Occipital lobe (tissue), 1 donor: ENCODE measurements at regions not wholly inside any gene's neighbourhood (a gene's known extent, or its start where the extent isn't known, plus 50 kb on each side); places are given as distances from the start of the nearest gene placed in this dataset.

Experiments used
- DNase-seq: peaks from one replicate; lab custom pipeline; 2025; lab: John Stamatoyannopoulos, UW

DNA sequence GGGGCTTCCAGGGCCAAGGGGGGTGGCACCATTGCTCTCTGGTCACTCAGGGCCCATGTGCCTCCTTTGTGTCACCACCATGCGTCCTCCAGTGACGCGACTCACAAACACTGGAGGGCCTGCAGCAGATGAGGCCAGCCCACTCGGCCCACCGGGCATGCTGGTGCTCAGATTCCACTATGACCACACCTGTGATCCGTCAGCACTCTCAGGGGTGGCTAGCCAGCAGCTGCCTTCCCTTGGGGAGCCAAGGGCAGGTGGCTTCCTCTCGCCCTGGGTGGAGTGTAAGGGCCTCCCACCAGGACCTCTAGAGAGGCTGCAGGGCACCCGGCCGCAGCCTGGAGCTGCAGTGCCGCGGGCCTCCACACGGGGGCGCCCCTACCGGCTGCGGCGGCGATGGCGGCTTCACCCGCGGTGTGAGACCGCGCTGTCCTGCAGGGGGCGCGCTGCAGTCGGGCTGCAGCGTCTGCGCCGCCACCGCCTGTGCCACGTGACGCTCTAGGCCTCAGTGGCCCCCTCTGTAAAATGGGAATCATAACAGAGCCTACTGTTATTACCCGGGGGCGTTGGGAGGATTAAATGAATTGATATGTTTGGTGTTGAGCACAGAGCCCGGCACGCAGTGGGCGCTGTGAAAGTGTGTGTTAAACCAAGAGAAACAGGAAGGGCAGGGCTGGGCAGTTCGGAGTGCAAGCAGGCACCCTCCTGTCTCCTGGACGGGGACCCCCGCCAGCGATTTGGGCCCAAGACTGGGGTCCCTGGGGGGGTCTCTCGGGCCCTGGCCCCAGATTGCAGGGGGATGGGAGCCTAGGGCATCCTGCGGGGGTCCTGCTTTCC lies 192.4 kb upstream of the GSE1 start:
- DNase-seq, result no peak

DNA sequence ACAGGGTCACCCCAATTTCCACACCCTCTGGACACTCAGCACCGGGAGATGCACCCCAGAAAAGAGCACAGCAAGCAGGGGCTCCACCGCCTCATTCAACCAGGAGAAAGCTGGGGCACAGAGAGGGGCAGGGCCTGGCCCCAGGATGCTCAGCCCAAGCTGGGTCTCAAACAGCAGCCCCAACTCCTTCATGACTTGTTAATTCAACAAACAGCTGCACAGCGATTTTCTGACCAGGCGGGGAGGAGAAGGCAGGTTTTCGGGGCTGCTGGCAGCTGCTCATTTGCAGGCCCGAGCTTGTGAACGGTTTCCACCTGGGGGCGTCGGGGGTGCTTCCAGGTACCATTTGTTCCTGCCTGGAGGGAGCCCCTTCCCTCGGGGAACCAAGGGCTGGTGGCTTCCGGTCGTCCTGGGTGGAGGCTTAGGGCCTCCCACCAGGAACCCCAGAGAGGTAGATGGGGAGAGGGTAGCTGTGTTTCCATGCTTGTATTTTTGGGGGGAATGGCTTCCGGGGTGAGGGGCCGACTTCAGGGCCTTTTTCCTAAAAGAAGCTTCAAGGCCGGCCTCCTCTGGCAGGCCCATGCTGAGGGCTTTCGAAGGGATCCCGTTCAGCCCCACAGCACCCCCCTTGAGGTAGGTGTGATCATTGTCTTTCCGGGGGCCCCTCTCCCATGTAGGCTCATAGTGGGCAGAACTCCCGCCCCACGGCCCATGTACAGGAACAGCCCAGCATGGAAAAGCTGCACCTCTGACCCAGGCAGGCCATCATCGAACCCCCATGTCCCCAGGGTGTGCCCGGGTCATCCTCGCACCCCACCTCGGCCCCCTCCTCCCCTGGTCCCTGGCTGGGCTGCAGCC lies 191.6 kb upstream of the GSE1 start:
- no peak for DNase-seq

DNA sequence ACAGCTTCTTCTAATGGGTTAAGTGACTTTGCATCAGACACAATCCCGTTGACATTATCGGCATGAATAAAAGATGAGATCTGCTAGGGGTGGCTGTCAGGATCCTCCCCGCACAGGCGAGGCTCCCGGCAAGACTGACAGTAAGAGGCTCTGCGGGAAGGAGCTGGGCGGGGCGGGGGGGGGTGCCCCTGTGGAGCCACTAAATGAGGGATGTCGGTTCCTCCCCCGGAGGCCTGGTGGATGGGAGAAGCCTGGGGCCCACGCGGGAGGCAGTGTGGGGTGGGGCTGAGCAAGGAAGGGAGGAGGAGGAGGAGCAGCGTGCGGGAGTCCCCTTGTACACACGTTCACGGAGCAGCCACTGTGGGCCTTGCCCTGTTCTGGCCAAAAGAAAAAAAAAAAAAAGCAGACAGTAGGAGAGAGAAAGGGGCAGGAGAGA lies 190.9 kb upstream of the GSE1 start:
- DNase-seq, result no peak

DNA sequence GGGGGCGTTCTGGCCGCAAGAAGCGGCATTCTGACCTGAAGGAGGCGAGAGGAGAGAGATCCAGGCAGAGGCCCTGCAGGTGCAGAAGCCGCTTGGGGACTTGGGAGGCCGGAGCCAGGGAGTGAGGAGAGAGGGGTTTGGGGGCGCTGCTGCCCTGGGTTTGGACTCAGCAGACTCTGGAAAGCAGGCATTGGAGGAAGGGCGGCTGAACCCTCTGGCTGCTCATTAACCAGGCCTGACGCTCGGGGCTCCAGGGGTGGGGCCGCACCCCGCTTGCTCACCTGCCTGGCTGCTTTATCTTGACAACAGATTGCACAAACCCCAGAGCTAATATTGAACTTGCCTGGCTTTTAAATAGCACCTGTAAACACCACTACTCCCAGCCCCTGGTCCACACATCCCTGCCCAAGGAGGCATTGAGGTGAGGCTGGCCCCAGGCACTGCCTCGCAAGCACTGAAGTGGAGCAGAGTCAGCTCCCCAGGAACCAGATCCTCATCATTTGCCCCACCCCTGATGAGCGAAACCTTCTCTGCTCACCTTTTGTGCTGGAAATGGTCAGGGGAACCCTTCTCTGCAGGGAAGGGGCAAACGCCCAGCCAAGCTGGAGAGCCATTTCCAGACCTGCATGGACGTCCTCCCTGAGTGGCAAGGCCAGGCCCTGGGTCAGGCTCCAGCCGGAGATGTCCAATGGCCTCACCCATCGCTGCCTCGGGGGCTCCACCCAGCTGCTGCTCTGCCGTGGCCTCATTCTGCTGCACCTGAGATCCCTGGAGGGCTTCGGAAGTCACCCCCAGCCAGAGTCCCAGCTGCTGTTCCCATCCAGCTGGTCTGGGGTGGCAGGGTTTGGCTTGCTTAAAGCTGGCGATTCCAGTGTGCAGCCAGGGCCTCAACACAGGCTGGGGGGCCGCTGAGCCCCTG lies 190.2 kb upstream of the GSE1 start:
- no peak for DNase-seq

DNA sequence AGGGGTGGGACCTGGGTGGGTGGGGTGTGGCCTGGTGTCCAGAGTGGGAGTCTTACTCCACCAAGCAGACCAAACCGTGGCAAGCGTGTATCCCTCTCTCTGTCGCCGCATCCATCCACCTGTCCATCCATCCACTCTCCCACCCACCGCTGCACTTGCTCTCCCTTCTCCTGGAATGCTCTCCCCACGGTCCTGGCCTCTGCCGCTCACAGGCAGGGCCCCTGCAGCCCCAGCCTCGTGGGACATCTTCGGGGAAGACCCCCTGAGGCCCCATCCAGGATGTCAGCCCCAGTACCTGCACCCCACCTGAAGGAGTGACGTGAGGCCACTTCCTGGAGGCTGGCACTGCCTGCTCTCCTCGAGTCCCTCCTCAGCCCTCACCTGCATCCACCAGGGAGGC lies 189.5 kb upstream of the GSE1 start:
- no peak for DNase-seq

DNA sequence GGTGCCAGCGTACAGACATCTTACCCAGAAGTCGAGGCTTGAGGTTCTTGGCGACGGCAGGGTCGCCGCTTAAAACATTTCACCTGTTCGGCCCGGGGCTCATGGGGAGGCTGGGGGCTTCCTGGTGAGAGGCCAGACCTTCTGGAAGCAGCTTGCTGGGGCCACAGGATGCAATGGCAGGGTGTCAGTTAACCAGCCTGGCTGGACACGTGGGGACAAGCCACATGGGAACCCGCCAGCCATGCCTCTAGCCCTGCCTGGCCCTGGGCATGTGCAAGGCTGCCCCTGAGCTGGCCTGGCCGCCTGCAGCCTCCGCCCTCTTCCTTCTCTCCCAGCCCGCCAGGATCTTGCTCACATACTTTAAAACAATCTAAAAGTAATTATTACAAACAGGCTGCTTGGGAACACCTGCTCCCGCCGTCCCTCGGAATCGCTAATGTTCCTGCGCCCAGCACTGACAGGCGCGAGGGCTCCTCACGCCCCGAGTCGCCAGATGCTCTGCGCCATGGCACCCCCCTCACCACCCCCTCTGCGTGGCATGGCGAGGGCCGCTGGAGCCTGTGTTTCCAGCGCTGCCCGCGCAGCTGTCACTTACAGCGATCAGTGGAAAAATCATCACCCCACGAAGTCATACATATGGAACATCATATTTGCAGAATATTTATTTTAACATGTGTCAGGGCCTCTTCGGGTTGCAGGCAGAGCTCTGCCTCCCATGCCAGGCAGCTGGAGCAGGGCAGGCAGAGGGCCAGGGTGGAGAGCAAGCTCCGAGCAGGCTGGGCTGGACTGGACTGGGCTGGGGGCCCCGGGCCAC lies 188.7 kb upstream of the GSE1 start:
- no peak for DNase-seq

DNA sequence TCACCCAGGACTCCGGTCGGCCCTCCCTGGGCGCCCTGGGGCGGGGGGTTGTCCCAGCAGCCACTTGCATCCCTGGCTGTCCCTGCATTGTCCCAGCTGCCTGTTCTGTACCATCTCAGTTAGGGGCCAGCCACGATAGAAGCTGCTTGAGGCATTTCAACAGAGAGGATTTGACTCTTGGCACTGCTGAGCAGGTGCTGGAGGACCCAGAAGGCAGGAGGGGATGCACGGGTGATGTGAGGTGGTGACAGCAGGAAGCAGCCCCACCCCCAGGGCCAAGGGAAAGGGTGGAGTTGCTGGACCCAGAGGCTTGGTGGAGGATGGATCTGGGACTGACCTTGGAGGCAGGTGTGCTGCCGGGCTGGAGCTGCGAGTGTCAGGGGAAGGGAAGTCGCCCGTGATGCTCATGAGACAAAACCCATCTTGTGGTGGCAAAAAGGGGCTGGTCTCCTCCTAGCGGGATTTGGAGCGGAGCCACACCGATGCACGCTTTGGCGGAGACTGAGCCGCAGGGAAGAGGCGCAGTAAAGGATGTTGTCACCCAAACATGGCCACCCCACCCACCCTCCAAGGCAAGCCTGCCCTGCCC lies 188.0 kb upstream of the GSE1 start:
- DNase-seq, result no peak

DNA sequence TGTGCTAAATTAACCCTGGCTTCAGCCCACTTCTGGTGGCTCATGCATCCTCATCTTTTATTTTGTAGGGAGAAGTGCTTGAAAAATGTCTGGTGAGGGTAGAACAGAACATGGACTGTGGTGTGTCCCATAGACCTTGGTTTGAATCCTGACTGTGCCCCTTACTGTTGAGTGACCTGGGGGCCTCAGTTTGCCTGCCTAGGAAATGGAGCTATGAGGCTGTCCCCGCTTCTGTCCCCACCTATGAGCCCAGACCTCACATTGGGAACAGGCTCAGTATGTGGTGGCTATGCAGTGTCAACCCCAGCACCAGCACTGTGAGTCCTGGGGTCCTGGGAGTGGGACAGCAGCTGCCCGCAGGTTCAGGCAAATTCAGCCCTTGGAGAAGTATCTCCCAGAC lies 186.3 kb upstream of the GSE1 start:
- DNase-seq, result no peak

DNA sequence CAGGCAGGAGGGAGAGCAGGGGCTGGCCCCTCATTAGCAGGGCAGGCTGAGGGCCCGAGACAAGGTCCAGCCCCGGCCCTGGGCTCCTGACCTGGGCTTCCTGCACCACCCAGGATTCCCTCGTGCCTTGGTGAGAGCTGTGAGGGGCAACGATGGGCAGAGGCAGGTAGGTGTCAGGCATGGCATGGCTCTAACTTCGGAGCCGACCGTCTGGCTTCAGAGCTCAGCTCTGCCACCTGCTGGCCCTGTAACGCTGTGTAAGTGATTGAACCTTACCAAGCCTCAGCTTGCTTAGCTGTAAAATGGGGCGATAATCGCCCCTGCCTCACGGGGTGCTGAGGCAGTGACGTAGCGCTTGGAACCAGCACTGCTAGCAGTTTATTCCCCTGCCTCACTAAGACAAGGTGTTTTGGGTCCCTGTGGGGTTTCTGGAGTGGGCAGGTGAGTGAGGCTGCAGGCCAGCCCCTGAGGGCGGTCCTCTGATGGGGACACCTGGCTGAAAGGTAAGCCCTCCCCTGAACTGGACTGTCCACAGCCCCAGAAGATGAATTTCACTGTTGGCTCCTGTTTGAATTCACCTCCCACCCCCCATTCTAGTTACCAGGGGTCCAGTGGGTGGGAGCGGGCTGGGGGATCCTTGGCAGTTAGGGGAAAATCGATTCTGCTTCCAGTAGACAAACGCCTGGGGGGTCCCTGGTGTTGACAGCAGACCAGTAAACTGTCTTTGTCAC lies 184.8 kb upstream of the GSE1 start:
- no peak for DNase-seq

DNA sequence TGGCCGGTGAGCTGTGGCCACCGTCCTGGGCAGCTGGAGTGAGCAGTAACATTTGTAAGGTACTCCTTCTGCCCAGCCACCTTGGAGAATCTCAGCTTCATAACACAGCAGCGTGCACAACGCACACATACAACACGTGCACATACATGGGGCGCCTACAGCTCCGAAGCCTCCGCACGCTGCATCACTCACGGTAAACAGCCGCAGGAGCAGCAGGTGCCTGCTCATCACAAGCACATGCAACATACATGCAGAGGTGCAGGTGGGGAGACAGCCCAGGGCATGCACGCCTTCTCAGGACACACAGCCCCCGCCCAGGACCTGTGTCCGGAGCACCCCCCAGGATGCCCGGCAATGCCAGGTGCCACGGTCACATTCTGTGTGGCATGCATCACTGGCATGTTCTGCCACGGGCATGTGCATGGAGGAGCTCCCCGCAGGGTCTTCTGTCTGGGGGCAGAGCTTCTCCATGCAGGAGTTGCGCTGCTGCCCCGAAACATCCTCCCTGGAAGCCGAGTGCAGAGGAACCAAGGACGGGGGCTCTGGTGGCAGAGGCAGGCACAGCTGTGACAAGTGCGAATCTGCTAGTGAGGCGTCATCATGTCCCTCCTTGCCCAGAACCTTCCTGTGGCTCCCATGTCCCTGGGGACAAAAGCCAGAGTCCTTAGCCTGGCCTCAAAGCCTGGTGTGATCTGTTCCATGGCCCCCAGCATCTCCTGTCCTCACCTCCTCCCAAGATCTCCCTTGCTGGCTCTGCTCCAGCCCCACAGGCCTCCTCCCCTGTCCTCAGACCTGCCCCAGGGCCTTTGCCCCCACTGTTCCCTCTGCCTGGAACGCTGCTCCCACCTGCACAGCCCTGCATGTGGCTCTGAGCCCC lies 184.0 kb upstream of the GSE1 start:
- no peak for DNase-seq

DNA sequence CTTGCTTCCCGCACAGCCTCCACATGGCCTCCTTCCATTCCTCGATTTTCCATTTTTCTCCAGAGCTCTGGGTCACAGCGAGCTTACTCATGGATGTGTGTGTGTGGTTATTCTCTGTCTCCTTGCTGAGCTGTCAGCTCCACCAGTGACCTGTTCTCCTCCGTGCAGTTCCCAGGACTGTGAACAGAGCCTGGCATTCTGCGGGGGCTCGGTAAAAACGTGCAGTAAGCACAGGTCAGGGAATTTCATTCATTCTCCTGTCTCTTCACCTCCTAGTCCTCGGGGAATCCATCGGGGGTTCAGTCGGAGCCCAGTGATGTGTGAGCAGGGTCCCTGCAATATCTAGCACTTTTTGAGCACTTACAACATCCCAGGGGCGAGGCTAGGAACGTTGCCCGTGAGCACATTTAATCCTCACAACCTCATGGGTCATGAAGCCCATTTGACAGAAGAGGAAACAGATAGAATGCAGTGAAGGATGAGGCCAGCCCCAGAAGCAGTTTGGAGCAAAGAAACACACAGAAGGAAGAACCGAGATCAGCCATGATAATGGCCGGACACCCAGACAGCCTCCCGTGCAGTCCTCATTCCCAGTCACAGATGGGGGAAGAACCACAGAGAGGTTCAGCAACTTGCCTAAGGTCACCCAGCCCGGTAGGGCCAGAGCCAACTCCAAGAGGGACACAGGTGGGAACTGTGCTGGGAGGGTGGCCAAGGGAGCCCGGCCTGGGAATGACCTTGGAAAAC lies 183.2 kb upstream of the GSE1 start:
- no peak for DNase-seq

DNA sequence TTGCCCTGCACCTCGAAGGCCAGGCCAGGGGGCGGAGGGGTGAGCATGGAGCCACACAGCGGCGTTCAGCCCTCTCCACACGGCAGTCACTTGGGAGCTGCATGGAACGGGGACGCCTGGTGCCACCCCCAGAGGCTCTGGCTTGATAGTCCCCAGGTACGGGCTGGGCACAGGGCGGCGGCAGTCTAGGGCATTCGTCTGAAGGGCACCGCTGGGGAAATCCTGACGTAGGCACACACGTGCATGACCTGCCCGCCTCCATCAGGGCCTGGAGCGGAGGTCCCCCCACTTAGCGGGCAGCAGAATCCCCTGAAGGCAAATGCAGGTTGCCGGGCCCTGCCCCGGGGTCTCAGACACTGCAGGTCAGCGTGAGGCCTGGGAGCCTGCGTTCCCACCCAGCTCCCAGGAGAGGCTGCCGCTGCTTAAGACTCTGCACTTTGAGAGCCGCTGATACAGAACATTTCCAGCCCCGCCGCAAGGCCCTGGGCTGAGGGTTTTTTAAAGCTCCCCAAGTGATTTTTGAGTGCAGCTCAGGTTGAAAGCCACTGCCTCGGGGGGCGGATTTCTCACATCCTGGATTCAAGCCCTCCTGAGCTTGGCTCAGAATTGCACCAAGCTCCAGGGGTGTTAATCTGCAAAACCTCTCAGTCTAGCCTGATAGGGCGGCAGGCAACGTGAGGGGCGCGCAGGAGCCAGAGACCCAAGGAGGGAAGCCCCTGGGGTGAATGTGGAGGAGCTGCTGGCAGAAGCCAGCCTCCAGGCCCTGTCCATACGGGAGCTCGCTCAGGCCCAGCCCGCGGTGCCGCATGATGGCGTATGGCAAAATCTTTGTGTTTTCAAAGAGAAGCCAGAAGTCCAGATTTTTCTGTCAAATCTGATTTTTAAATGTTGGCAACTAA lies 182.3 kb upstream of the GSE1 start:
- no peak for DNase-seq

DNA sequence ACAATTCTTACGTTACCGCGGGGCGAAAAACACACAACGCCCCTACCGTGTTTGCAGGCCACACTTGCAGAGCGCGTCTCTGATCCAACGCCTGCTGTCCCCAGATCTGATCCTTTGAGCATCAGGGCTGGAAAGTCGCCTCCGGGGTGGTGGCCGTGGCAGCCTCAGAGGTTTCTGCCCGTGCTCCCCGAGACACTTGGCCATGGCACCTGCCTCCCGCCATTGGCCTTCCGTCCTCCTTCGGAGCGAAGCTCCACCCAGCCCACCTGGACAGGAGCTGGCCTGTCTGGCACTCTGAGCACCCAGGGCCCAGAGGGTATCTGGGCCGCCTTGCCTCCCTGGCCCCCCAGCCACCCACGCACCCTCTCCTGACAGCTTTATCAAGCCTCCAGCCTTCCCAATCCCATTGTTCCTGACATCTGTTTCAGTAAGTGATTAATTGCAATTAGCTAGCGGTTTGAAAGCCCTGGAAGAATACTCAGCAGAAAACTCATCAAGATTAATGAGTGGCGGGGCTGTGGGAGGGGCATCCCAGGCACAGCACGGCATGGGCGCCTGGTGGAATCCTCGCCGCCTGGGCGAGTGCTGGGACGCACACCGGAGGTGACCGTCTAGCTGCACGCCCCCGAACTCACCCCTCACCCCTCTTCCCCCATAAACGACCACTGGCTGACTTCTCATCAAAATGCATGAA lies 181.5 kb upstream of the GSE1 start:
- DNase-seq, result no peak

DNA sequence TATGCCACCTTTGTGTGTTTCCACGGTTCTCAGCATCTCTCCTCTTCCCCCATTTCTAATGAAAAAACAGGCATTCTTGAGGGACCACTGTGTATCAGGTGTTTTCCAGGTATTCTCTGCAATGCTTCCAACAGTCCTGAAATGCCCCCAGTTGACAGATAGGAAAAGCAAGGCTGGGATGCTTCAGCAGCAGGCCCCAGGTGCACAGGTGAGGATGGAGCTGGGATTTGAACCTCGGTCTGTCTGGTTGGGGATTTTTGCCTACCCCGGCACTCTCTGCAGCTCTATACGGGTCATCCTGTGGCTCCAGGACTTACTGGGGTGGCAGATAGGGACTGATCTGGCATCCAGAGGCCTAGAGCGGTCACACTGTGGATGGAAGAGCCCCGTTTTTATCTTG lies 180.5 kb upstream of the GSE1 start:
- DNase-seq, result no peak

DNA sequence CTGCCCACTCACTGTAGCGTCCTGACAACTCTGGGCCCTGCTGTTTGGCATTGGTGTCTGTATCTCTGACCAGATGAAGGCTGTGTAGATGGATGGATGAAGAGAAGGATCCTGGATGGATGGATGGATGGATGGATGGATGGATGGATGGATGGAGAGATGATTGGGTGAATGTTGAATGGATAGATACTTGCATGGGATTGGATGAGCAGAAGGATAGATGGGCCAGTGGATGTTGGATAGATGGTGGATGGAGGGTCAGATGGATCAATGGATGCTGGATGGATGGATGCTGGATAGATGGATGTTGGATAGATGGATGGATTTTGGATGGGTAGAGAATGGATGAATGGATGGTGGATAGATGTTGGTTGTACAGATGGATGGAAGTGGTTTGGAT lies 179.6 kb upstream of the GSE1 start:
- DNase-seq, result no peak

DNA sequence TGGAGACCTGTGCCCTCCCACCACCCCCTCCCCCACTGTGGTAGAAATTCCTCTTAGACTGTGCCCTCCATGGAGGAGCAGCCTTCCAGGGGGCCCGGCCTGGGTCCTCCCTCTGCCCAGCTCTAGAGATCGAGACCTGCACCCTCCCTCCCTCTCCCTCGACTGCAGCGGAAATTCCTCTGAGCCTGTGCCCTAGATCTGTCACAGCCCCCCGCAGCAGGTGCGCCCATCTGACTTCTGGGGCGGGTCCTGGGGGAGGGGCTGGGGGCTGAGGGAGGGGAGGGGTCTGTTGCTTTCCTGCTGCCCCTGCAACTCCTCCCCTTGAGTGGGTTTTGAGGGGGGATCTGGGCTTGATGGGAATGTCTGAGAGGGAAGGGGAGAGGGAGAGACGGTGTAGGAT lies 177.8 kb upstream of the GSE1 start:
- no peak for DNase-seq
